Ascending aorta (tissue), 2 donors: ENCODE measurements at regions not wholly inside any gene's neighbourhood (a gene's known extent, or its start where the extent isn't known, plus 50 kb on each side); places are given as distances from the start of the nearest gene placed in this dataset.

Source experiments
- DNase-seq, 2 donors: peaks; one replicate each; pipeline ENCODE4 v3.0.0-alpha.2; 2019; ENCODE audit warnings: low spot score in 2 of 2
- H3K27ac ChIP-seq, 2 donors: fragments of 200-600 bp; sonication (generic); one replicate each; pipeline ENCODE4 v1.5.1; 2016 to 2017; ENCODE audit warnings: mild to moderate bottlenecking in 1 of 2
- H3K27me3 ChIP-seq: fragments of 200-600 bp; sonication (generic); one replicate; pipeline ENCODE4 v1.5.1; 2017
- H3K36me3 ChIP-seq, 2 donors: fragments of 200-600 bp; sonication (generic); one replicate each; pipeline ENCODE4 v1.5.1; 2016
- H3K4me1 ChIP-seq, 2 donors: fragments of 200-600 bp; sonication (generic); one replicate each; pipeline ENCODE4 v1.5.1; 2016 to 2017; ENCODE audit warnings: mild to moderate bottlenecking in 1 of 2
- H3K4me3 ChIP-seq, 2 donors: fragments of 200-600 bp; sonication (generic); one replicate each; pipeline ENCODE4 v1.5.1; 2016 to 2017; ENCODE audit warnings: mild to moderate bottlenecking in 1 of 2
- H3K9me3 ChIP-seq, 2 donors: fragments of 200-600 bp; sonication (generic); one replicate each; pipeline ENCODE4 v1.5.1; 2016
- CTCF ChIP-seq, 3 experiments: fragments of 200-600 bp in 2 of 3; fragments of 450-650 bp in 1 of 3; sonication (generic) in 2 of 3; IDR thresholded peaks; one replicate each; pipeline ENCODE4 v1.5.1; 2016 to 2019; ENCODE audit warnings: antibody characterized with exemption in 3 of 3, mild to moderate bottlenecking in 1 of 3, moderate library complexity in 1 of 3
- intact Hi-C: fragments of 100-400 bp; cut with DNase I; formaldehyde crosslinking; loops from one replicate; pipeline ENCODE4 v1.15.1; 2023

GRCh38 chr1:235017719-235018118 lies 110.9 kb downstream of the TOMM20 start:
- H3K4me3 ChIP-seq: no peak overlapping the region
- no peak for DNase-seq
- peaks cover 0 to 9% of the 10 kb centered on the region in 2 donors for H3K4me1 ChIP-seq
- peaks cover 0 to 5% of the 10 kb centered on the region in 2 donors for H3K9me3 ChIP-seq
- intact Hi-C loops: no loop called here
- no peak for TF ChIP-seq CTCF (IDR thresholded peaks at IDR 0.05)
- H3K27me3 ChIP-seq: no peaks in the 10 kb centered on the region
- no peaks in the 10 kb centered on the region for H3K36me3 ChIP-seq
- H3K27ac ChIP-seq: no peak overlapping the region

- no peaks in the 10 kb centered on the region for H3K27me3 ChIP-seq
- intact Hi-C loops: no loop called here
- H3K36me3 ChIP-seq: no peaks in the 10 kb centered on the region
- no peak overlapping the region for H3K27ac ChIP-seq
- peaks cover 0 to 4% of the 10 kb centered on the region in 2 donors for H3K4me1 ChIP-seq
- no peak for TF ChIP-seq CTCF (IDR thresholded peaks at IDR 0.05)
- H3K4me3 ChIP-seq: no peak overlapping the region
- no peak for DNase-seq
- peaks cover 0 to 5% of the 10 kb centered on the region in 2 donors for H3K9me3 ChIP-seq
Observed at GRCh38 chr1:235017191-235017590, 111.4 kb downstream of the TOMM20 start.

GRCh38 chr1:235015291-235015985 lies 113.2 kb downstream of the TOMM20 start:
- peaks cover 0 to 5% of the 10 kb centered on the region in 2 donors for H3K9me3 ChIP-seq
- H3K27me3 ChIP-seq: no peaks in the 10 kb centered on the region
- peak in 1 of 2 donors; percentile 25 for DNase-seq
- no peak for TF ChIP-seq CTCF (IDR thresholded peaks at IDR 0.05)
- H3K4me1 ChIP-seq: no peaks in the 10 kb centered on the region
- H3K27ac ChIP-seq: no peak overlapping the region
- H3K36me3 ChIP-seq: no peaks in the 10 kb centered on the region
- intact Hi-C loops: no loop called here
- H3K4me3 ChIP-seq: no peak overlapping the region

GRCh38 chr1:235014756-235015155 lies 113.9 kb downstream of the TOMM20 start:
- Histone ChIP-seq H3K27ac (no peak overlapping the region), H3K4me3 (no peak overlapping the region), H3K4me1 (no peaks in the 10 kb centered on the region), H3K27me3 (no peaks in the 10 kb centered on the region), H3K9me3 (peaks cover 0 to 5% of the 10 kb centered on the region in 2 donors), H3K36me3 (no peaks in the 10 kb centered on the region)
- peak in 1 of 2 donors; percentile 19 for DNase-seq
- intact Hi-C loops: no loop called here
- no peak for TF ChIP-seq CTCF (IDR thresholded peaks at IDR 0.05)

GRCh38 chr1:235013512-235013911 lies 115.1 kb downstream of the TOMM20 start:
- Histone ChIP-seq H3K4me3 (no peak overlapping the region), H3K27me3 (no peaks in the 10 kb centered on the region), H3K9me3 (peaks cover 0 to 5% of the 10 kb centered on the region in 2 donors), H3K4me1 (no peaks in the 10 kb centered on the region), H3K36me3 (no peaks in the 10 kb centered on the region), H3K27ac (no peak overlapping the region)
- TF ChIP-seq CTCF (IDR thresholded peaks at IDR 0.05): no peak
- intact Hi-C loops: no loop called here
- peak in 1 of 2 donors; percentile 60 for DNase-seq
